COLO668 (cell line): ENCODE measurements at regions not wholly inside any gene's neighbourhood (a gene's known extent, or its start where the extent isn't known, plus 50 kb on each side); places are given as distances from the start of the nearest gene placed in this dataset.

Source experiments
- DNase-seq: peaks from one replicate; lab custom pipeline; 2025; ENCODE audit not compliant: unreplicated experiment; lab: John Stamatoyannopoulos, UW

DNA sequence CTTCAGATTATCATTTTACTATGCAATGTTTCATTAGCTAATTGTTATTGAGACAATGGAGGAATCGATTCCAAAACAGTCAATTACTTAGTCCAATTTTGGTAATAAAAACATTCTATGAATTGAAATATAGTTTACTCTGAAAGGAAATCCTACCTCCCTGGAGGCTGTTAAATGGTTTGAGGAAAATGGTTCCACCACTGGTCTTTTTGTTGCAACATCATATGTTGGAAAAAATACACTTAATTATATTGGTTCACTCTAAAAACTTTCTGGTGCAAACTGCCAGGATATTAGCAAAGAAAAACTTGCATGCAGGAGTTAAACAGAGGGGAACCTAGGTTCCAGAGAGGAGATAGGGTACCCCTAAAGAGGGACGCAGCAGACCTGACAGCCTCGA is 267.3 kb upstream of the LYZL1 start:
- no peak for DNase-seq

DNA sequence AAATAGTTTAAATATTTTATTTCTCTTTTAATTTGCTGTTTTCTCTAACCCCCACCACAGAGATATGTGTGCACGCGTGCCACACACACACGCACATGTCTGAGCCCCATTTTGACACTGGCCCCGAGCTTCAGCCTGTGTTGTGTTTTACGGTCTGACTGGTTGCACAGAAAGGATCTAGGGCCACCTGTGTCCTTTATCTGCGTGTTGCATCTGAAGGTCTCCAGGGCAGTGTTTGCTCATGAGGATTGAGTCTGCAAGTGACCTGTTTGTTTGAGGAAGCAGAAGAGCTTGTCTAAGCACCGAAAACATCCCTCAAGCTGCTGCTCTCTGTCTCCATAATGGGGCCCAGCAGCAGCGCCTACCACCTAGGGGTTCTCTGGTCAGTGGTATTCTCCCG is 266.4 kb upstream of the LYZL1 start:
- no peak for DNase-seq

DNA sequence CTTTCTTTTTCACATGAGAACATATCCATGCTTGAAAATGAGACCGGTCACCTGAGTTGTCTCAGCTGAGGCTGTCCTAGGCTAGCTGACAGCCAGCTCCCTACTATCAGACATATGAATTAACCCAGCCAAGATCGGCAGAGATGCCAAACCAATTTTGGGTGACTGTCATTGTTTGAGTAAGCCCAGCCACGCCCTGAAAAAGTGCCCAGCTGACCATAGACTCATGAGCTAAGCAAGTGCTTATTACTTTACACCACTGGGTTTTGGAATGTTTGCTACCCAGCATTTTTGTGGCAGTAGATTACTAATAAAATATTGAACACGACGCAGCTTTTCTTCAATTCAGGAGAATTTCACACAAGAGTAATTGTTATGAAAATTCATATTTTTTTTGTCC is 265.2 kb upstream of the LYZL1 start:
- DNase-seq: no peak

DNA sequence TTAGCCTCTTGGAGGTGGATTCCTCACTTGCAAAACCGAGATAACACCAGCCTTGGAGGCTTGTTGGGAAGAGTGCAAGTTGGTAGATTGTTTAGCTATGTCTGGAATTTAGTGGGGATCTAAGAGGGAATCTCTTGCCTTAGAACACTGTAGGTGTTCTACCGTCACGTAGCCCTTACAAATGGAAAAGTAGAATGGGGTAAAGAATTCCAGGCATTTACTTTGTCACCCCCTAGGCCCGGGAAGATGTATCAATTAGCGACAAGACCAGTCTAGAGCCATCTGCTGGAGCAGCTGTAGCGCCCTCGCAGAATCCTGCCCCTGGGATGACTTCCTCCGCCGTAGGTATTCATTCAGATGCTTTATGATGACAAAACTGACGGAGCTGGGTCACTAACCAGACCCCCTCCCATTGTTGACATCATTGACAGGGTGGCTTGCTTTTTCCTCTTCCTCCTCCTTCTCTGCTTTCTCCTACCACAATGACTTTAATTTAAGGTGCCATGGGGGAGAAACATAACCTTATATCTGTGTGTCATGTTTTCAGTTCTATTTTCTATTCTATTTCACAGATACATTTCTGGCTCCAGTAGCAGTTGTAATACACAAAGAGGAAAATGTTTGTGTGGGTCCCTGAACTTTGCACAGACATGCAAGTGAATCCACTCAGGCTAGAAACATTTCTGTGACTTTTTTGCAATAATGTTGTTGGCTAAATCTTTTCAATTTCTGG is 262.6 kb upstream of the LYZL1 start:
- DNase-seq: no peak

DNA sequence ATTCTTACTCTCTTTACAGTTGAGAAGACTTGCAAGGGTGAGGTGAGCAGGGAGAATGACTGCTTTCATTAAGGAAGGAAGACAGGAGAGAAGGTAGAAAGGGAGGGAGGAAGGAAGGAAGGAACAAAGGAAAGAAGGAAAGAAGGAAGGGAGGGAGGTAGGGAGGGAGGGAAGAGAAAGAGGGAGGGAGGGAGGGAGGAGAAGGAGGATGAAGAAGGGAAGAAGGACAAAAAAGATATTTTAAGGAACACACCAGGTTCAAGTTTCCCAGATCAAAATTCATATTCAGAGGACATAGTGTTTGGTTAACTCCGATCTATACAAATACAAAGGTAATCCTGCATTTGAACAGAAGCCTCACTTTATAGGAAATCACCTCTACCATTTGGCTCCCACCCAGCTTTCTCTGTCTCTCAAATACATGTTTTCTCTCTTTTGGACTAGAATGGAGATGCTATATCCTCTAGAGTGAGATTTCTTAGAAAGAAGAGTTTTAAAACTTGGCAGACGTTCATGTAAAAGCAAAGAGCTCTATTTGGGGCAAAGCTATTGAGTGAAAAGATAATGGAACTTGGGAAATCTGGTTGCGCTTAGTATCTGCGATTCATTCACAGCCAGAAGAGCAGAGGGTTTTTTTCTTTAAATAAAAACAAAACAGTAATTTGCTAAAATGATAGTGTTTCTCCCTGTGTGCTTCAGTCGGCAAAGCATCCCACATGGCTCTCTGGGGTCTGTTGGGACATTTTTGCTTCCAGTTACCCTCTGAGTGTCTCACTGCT is 261.9 kb upstream of the LYZL1 start:
- DNase-seq: no peak

DNA sequence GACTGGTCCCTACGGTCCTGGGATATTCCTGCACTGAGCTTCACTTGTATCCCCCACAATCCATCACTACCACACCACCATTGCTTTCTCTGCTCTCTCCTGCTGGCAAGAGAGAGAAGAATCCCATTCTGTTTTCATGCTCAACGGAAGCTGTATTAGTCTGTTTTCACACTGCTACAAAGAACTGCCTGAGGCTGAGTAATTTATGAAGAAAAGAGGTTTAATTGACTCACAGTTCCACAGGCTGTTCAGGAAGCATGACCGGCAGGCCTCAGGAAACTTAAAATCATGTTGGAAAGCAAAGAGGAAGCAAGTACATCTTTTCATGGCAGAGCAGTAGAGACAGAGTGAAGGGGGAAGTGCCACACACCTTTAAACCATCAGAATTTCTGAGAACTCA is 260.4 kb upstream of the LYZL1 start:
- no peak for DNase-seq

DNA sequence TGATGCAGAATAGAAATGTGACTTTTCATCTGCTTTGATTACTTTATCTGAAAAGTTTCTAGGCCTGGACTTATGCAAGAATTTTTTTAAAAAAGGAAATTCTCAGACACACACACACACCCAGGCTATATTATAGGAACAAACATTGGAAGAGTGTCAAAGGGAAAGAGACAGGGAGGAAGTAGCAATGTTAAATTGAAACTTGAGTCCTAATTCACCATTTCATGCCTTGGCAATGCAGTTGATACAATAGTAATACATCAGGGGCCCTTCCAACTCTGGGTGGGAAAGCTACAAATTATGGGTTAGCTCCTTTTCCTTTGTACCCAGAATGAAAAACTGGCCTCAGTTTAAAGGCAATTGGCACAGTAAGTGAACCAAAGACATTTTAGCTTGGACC is 258.0 kb upstream of the LYZL1 start:
- DNase-seq: no peak

DNA sequence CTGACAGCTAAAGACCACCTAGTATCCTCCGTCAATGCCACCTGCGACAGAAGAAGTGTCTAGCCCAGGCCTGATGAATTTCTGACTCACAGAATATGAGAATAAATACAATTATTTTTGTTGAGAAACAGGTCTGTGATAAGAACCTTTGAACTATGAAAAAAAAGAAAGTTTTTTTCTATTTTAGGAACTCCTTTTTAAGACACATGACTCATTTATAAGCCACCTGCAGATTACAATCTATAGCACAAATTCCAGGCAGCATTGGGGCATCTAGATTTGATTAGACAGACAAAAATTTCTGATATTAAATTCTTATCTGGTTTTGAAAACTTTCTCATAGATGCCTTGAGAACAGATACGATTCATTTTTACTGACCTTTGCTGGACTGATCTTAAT is 256.7 kb upstream of the LYZL1 start:
- DNase-seq: no peak

DNA sequence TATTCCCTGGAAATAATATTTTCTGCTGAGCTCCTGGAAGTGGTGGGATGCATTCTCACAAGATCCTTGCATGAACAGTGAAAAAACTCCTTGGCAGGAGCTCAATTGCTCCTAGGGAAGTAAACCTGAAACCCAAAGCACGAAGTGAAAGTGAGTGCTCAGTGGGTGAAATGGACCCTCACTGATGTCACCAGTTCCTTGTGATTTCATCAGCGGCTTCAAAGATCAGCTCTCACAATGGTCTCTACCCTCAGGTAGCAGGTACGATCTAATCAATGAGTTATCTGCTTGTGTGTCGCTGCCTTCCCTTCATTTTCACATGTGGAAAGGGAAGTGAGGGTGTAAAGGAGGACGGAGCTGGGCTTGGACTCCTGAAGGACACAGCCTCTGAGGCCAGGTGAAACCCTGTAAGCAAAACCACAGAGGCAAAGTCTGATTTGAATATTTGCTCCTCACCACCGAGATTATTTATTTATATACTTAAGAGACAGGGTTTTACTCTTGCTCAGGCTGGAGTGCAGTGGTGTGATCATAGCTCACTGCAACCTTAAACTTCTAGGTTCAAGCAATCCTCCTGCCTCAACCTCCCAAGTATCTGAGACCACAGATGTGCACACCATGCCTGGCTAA is 255.4 kb upstream of the LYZL1 start:
- no peak for DNase-seq

DNA sequence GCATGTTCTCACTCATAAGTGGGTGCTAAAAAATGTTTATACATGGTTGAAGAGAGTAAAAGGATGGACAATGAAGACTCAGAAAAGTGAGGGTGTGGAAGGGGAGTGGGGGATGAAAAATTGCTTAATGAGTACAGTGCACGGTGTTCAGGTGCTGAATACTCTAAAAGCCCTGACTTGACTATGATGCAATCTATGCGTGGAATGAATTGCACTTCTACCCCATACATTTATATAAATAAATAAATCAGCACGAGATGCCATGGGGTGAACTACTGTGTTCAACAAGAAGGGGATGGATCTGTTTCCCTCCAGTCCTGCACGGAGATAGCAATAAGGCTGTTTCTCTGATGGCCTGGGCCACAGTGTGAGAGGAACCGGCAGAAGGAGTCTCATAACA is 254.3 kb upstream of the LYZL1 start:
- no peak for DNase-seq

DNA sequence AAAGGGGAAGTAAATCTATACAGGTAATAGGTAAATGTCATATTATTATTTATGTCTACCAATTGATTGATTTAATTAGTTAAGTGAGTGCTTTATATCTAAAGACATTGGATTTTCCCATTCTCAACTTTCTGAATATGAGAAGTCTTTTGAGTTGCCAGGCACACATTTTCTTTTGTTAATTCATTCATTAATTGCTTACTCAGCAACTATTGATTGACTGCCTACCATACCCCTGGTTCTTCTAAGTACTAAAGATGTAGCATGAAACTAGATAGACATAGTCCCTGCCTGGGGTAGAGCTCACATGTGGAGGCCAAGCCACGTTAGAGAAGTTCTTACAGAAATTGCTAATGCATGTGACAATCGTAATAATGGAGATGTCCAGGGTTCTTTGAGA is 253.1 kb upstream of the LYZL1 start:
- no peak for DNase-seq

DNA sequence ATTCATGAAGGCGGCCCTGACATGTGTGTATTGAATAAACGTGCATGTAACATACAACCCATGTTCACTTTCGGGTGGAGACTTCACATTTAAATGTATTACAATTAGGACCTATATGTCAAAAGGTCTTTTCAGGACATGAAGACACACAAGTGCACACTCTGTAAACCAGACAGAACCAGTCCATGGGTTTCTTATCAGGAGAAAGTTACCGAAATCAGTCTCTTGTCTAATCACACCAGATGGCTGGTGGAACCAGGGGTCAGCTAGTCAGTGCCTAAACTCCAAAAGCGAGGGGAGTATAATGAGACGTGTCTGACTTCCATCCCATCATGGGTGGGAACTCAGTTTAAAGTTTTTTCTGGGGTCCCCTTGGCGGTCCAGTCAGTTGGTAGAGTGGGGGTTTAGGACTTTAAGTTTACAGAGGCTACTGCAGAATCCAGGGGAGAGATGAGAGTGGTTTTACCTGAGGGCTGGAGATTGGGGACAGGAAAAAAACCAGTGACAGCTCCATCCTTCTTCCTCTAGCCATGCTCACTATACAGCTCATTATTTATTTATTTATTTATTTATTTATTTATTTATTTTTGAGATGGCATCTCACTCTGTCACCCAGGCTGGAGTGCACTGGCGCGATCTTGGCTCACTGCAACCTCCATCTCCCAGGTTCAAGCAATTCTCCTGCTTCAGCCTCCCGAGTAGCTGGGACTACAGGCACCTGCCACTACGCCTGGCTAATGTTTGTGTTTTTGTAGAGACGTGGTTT is 251.3 kb upstream of the LYZL1 start:
- no peak for DNase-seq

DNA sequence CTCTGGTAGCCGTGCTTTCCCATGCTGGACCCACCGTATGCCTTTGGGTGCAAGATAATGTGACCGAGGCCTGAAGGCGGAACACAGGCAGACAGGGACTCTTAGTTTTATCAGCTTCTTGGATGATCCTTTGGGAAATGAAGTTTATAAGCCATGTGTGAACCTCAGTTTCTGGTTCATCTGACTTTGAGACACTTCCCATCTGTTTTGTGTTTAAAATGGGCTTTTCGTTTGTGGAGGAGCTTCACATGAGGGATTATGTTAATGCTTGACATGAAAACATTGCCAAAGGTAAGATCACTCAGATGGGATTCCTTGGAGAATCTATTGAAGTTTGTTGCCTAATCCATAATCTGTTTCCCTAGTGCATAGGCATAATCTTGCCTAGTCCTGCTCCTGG is 249.8 kb upstream of the LYZL1 start:
- no peak for DNase-seq

DNA sequence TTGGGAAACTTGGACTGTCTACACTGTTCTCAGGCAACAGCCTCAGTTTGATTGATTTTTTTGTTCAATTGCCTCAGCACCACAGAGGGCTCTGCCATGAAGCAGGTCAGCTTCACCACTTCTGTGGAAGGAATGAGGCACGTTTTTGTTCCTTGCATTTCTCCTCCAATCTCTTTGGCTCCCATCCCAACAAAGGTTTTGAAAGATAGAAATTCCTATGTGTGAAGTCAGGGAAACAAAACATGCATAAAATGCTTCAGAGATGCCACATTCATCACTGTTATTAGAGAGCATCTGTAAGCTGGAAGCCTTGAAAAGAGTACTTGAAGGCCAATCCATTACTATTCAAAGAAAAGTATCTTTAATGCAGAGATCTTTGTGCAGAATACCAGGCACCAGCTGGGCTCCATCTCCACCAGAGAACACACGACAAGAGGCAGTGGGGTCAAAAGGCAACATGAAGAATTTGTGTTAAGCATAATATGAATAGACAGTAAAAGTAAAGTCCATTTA is 249.1 kb upstream of the LYZL1 start:
- DNase-seq: no peak

DNA sequence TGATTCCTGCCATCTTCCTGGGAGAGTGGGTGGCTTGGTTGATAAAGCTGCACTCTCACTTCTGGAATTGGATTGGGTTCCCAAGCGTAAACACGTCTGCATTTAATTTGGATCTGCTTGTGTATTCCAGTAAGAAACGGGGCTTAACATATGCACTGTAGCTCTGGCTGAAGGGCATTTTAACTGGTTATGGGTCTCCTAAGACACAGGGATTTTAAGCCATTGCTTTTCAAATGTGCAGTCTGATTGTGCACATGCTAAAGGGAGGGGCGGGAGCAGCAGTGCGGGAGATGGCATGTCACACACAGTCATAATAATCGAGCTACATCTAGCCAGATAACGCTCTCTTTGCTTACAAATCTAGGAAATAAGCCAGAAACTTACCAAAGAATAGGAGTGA is 247.3 kb upstream of the LYZL1 start:
- DNase-seq: no peak

DNA sequence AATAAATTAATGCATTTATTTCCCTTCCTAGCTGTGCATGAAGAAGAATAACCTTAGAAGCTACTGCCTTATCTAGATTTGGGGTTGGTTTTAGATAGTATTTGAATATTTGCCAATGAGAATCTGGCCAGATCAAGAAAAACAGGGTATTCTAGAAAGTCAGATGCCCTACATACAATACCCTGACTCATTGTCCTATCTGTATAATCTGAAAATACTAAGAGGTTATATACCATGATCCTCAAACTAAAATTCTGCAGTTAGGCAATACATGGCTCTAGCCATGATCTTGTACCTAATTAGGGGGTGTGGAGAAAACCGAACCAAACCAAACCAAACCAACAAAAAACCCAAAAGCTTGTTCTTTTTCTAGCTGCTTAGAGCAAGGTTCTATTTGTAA is 240.4 kb upstream of the LYZL1 start:
- DNase-seq: no peak

DNA sequence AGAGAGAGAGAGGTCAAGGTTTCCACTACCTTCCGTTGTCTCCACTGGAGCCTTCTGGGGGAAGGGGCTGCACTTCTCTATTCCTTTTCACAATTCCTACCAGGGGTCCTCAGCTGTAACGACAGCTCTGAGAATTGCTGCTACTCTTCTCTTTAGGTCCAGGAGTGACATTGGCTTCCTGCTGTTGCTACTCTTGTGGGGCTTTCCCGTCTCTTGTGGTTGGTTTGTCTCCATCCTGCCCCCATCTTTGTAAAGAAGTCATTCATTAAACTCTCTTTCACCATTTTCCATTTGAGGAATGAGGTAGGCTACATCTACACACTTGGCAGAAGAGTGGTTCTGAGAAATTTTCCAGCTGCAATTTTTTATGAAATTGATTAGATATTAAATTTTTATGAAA is 238.8 kb upstream of the LYZL1 start:
- no peak for DNase-seq

DNA sequence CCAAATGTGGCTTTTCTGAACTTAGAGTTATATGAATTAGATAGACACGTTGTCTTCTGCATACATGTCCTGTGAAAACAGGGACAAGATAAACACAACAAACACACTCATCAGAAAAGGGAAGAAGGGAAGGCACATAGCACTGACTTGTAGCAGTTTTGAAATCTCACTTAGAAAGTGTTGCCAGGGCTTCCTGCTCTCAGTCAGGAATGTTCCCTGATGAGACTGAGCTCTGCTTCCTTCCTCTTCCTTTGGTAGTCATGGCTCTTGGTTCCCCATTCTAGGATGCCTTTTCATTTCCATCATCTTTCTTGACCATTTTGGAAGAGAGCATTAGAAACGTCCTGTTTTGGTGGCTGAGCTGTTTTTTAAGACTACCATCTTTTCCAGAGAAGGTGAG is 233.8 kb upstream of the LYZL1 start:
- no peak for DNase-seq

DNA sequence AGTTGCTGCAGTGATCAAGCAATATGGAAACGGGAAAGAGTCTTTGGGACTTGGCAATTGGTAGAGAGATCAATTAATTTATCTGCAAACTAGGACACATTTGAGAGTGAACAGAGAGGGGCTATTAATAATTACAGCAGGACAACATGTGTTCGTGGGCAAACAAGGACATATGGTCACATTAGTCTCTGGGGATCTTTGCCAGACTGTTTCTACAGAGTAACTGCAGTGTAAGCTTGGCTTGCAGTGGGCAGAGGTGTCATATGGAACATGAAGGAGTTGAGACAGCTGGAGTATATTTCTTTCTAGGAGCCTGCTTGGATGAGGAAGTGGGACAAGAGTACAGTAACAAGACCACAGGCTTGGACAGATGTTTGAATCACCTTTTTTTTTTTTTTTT is 232.1 kb upstream of the LYZL1 start:
- DNase-seq: no peak

DNA sequence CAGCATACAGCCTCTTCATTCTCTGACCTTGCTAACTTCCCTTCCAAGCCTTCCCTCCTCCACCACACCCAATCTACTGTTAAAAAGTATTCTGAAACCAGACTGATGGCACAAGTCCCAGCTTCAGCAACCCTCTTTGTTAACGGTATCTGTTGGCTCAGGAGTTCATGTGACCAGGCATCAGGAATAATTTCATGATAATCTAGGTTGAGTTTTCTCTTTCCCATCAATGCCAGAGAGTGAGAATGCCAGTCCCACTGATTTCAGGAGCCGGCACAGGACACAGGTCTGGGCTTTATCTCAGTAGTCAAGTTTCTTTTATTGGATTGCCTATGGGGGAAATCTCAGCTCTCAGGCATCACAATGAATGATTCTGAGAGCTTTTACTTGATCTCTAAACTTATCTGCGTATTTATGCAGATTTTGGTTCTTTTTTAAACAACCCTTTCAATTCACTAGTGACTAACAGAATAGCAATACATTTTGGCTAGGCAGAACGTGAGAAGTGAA is 231.0 kb upstream of the LYZL1 start:
- DNase-seq: no peak
